GM12864 (cell line): ENCODE measurements at regions not wholly inside any gene's neighbourhood (a gene's known extent, or its start where the extent isn't known, plus 50 kb on each side); places are given as distances from the start of the nearest gene placed in this dataset.
"Not testable (repeated sequence)": the region's sequence is repeated elsewhere in the genome, so short reads cannot be mapped to it uniquely, and the experiment has no call there.

Experiments
- DNase-seq: peaks from one replicate; pipeline ENCODE4 v3.0.0-alpha.2; 2011; ENCODE audit warnings: low read depth
- H3K4me3 ChIP-seq: 2 replicates; pipeline ENCODE4 v1.5.1; 2011; ENCODE audit warnings: mild to moderate bottlenecking, low read depth, low read length, control low read depth
- TF ChIP-seq, protein P1 (sequence below): IDR thresholded peaks from 2 replicates; pipeline ENCODE4 v1.5.1; 2011; ENCODE audit warnings: low read depth, mild to moderate bottlenecking, moderate library complexity, low read length, control low read depth, inconsistent platforms; ENCODE audit errors: missing control alignments

DNA sequence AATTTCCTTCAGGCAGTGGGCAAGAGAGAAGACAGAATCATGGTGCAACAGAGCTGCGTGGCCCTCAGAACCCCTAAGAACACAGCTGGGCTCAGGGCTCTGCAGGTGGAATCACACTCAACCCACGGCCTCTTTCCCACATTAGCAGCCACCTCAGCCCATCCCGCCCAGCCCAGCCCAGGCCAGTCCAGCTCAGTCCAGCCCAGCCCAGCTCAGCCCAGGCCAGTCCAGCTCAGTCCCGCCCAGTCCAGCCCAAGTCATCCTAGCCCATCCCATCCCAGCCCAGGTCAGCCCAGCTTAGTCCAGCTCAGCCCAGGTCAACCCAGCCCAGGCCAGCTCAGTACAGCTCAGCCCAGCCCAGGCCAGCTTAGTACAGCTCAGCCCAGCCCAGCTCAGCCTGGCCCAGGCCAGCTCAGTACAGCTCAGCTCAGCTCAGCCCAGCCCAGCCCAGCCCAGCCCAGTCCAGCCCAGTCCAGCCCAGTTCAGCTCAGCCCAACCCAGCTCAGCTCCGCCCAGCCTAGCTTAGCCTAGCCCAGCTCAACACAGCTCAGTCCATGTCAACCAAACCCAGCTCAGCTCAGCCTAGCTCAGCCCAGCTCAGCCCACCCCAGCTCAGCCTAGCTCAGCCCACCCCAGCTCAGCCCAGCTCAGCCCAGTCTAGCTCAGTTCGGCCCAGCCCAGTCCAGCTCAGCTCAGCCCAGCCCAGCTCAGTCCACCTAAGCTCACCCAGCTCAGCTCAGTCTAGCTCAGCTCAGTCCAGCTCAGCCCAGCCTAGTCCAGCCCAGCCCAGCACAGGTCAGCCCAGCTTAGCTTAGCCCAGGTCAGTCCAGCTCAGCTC is 183.1 kb downstream of the TMEM121 start:
- H3K4me3 ChIP-seq, result no peak overlapping the region; the same call in 1 of the 2 replicates
- TF ChIP-seq, protein P1, sequence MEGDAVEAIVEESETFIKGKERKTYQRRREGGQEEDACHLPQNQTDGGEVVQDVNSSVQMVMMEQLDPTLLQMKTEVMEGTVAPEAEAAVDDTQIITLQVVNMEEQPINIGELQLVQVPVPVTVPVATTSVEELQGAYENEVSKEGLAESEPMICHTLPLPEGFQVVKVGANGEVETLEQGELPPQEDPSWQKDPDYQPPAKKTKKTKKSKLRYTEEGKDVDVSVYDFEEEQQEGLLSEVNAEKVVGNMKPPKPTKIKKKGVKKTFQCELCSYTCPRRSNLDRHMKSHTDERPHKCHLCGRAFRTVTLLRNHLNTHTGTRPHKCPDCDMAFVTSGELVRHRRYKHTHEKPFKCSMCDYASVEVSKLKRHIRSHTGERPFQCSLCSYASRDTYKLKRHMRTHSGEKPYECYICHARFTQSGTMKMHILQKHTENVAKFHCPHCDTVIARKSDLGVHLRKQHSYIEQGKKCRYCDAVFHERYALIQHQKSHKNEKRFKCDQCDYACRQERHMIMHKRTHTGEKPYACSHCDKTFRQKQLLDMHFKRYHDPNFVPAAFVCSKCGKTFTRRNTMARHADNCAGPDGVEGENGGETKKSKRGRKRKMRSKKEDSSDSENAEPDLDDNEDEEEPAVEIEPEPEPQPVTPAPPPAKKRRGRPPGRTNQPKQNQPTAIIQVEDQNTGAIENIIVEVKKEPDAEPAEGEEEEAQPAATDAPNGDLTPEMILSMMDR, result no peak
- DNase-seq, result no peak

- TF ChIP-seq, protein P1, result no peak
- H3K4me3 ChIP-seq, result no peak overlapping the region; the same call in 1 of the 2 replicates
- no peak for DNase-seq
Measured at GRCh38 chr14:105710119-105711043, 184.0 kb downstream of the TMEM121 start.

- no peak overlapping the region for H3K4me3 ChIP-seq
- DNase-seq, result no peak
- TF ChIP-seq, protein P1, result no peak
Measured at GRCh38 chr14:105711044-105711620, 184.7 kb downstream of the TMEM121 start.

- H3K4me3 ChIP-seq, result no peak overlapping the region
- DNase-seq, result no peak
- TF ChIP-seq, protein P1, result no peak
Measured at GRCh38 chr14:105711841-105712460, 185.6 kb downstream of the TMEM121 start.

- not testable (repeated sequence) for DNase-seq
Measured at GRCh38 chr14:105712670-105713069, 186.3 kb downstream of the TMEM121 start.

DNA sequence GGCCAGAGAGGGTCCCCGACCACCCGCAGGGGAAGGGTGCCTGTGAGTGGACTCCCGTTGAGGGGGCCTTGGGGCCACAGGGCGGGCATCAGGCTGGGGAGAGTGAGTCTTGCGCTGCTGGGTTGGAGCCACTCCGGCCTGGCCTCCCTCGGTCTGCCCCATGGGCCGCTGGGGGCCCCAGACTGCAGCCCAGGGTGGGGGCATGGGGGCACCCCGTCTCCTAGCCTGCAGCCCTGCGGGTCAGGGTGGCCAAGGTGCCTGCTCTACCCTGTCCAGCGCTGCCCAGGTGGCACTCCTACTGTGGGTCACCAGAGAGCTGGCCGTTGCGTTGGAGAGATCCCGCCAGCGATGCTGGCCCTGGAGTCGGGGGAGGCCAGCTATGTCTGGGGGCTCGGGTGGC is 186.8 kb downstream of the TMEM121 start:
- H3K4me3 ChIP-seq, DNase-seq: not testable (repeated sequence)

More at GRCh38 chr14:105712670-105713069, 186.3 kb downstream of the TMEM121 start:
- not testable (repeated sequence) for H3K4me3 ChIP-seq

DNA sequence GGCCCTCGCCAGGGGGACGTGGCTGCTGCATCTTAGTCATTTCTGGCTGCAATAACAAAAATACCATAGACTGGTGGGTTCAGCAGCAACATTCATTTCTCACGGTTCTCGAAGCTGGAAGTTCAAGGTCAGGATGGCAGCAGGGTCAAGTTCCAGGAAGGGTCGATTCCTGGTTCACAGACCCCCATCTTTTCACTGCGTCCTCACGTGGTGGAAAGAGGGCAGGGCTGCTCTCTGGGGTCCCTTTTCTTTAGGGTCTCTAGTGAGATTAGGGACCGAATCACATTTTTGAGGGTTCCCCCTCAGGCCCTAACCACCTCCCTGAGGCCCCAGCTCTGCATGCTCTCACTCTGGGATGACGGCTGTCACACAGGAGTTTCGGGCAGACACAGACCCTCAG is 187.5 kb downstream of the TMEM121 start:
- DNase-seq, H3K4me3 ChIP-seq: not testable (repeated sequence)

- not testable (repeated sequence) for DNase-seq, H3K4me3 ChIP-seq
Measured at GRCh38 chr14:105718787-105719186, 192.4 kb downstream of the TMEM121 start.

- DNase-seq, H3K4me3 ChIP-seq: not testable (repeated sequence)
Measured at GRCh38 chr14:105720106-105720505, 193.7 kb downstream of the TMEM121 start.

DNA sequence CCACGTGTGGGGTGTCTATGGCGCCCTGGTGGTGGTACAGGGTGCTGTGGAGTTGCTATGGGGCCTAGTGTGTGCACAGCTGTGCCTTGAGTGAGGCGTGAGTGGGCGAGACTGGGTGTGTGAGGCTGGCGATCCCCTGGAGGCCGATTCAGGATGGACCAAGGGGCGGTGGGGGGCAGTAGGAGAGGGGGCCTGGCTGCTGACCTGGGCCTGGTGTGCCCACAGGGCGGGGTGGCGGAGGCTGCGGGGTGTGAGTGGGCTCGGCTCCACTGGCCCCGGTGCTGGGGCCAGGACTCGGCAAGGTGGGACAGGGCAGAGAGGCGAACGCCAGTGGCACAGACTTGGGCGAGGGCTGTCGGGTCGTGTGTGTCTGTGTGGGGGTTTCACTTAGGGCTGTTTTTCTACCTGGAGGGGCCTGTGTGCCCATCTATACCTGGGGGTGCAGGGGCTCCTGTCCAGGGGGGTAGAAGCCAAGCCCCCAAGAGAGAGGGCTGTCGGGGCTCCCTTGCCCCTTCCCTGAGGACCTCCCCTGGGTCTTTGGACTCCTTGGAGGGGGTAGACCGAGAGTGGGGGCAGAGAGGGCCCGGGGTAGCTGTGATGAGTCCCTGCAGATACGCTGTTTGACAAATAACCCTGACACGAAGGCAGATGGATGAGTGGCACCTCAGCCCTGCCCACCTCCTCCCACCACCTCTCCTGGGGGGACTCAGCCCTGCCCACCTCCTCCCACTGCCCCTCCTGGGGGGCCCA is 194.6 kb downstream of the TMEM121 start:
- H3K4me3 ChIP-seq, DNase-seq: not testable (repeated sequence)

DNA sequence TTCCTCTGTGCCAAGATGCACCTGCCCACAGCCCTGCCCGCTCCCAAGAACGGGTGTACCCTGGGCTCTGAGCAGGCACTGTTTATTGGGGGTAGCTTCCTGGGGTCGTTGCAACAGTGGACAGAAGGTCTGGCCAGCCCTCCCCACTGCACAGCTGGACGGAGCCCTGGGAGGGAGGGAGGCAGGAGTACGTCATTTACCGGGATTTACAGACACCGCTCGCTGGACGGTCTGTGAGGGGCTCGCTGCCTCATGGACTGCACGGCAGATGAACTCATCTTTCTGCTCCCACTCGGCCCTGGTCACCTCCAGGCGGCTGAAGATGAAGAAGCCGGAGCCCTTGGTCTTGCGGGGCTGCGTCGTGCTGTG is 195.2 kb downstream of the TMEM121 start:
- not testable (repeated sequence) for H3K4me3 ChIP-seq, DNase-seq

DNA sequence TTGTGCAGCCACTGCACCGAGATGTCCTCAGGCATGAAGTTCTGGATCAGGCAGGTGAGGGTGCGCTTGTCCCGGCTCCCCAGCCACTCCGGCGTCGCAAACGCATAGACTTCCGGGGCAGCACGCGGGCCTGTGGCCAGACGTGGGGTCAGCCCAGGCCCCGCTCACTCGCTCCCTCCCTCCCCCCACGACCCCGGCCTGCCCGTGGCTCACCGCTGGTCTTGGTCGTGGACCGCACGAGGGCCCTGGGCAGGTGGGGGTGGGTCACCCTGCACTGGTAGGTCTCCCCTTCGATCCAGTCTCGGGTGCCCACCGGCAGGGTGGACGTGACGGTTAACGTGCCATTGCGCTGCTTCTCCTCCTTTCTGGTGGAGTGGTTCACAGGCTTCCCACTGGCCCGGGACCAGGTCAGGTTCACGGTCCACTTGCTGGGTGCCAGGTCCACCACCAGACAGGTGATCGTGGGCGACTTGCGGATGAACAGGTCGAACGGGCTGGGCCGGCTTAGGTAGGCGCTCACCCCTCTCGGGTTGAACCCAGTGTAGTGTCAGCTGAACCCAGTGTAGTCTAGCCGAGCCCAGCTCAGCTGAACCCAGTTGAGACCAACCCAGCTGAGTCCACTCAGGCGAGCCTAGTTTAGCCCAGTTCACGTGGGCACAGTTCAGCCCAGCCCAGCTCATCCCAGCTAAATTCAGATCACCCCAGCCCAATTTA is 195.8 kb downstream of the TMEM121 start:
- H3K4me3 ChIP-seq, DNase-seq: not testable (repeated sequence)
